ENCODE measurements at regions not wholly inside any gene's neighbourhood (a gene's known extent, or its start where the extent isn't known, plus 50 kb on each side); places are given as distances from the start of the nearest gene placed in this dataset.
"Not testable (repeated sequence)": the region's sequence is repeated elsewhere in the genome, so short reads cannot be mapped to it uniquely, and the experiment has no call there.

GRCh38 chrX:30144971-30145731, 70.2 kb upstream of the MAGEB2 start:
- no peaks in the 10 kb centered on the region for H3K27me3 Mint-ChIP-seq (ENCODE audit: low read depth in 2 of 2)
- Histone ChIP-seq H3K27me3 (ENCODE audit: control insufficient read depth, insufficient read depth, low read length) (no peaks in the 10 kb centered on the region), H3K36me3 (ENCODE audit: control insufficient read depth, insufficient read depth, low read length) (no peaks in the 10 kb centered on the region), H3K4me3 (ENCODE audit: low read length) (no peak overlapping the region), H3K9me3 (ENCODE audit: control insufficient read depth, insufficient read depth, low read length) (no peaks in the 10 kb centered on the region), H3K27ac (ENCODE audit: low read length) (no peak overlapping the region), H3K4me1 (ENCODE audit: control insufficient read depth, insufficient read depth, low read length) (no peaks in the 10 kb centered on the region)
- H3K27ac Mint-ChIP-seq = no peak overlapping the region
- DNase-seq = no peak
- H3K36me3 Mint-ChIP-seq = no peaks in the 10 kb centered on the region
- intact Hi-C loops (cut with micrococcal nuclease) = no loop called here
- peaks cover 0 to 3% of the 10 kb centered on the region in 2 donors for H3K9me3 Mint-ChIP-seq
- no peak overlapping the region for H3K4me3 Mint-ChIP-seq
- H3K4me1 Mint-ChIP-seq = no peaks in the 10 kb centered on the region
- TF ChIP-seq CTCF (IDR thresholded peaks at IDR 0.05) = no peak
- no peak for ATAC-seq
- 93% methylated on average over 4 of the region's 6 CpGs for WGBS (ENCODE audit: insufficient coverage)

- no peak overlapping the region for H3K4me3 Mint-ChIP-seq
- 92% methylated on average over 16 of the region's 16 CpGs for WGBS (ENCODE audit: insufficient coverage)
Observed at GRCh38 chrX:30147996-30148643, 67.2 kb upstream of the MAGEB2 start.

GRCh38 chrX:30149206-30149605, 66.2 kb upstream of the MAGEB2 start:
- H3K27ac ChIP-seq (ENCODE audit: low read length); intact Hi-C loops (cut with micrococcal nuclease); H3K9me3 Mint-ChIP-seq; ATAC-seq; H3K27me3 Mint-ChIP-seq (ENCODE audit: low read depth in 2 of 2); H3K4me3 Mint-ChIP-seq; H3K27me3 ChIP-seq (ENCODE audit: control insufficient read depth, insufficient read depth, low read length); H3K27ac Mint-ChIP-seq; H3K4me1 ChIP-seq (ENCODE audit: control insufficient read depth, insufficient read depth, low read length); H3K4me3 ChIP-seq (ENCODE audit: low read length); H3K9me3 ChIP-seq (ENCODE audit: control insufficient read depth, insufficient read depth, low read length); DNase-seq; H3K36me3 Mint-ChIP-seq; H3K36me3 ChIP-seq (ENCODE audit: control insufficient read depth, insufficient read depth, low read length); H3K4me1 Mint-ChIP-seq: not testable (repeated sequence)
- WGBS (ENCODE audit: insufficient coverage) = 26% methylated on average over 5 of the region's 6 CpGs

More at GRCh38 chrX:30147996-30148643, 67.2 kb upstream of the MAGEB2 start:
- H3K9me3 Mint-ChIP-seq = peaks cover 2 to 3% of the 10 kb centered on the region in 2 donors
- no peak overlapping the region for H3K27ac Mint-ChIP-seq
- Histone ChIP-seq H3K27ac (ENCODE audit: low read length) (no peak overlapping the region), H3K36me3 (ENCODE audit: control insufficient read depth, insufficient read depth, low read length) (no peaks in the 10 kb centered on the region), H3K9me3 (ENCODE audit: control insufficient read depth, insufficient read depth, low read length) (no peaks in the 10 kb centered on the region), H3K4me1 (ENCODE audit: control insufficient read depth, insufficient read depth, low read length) (no peaks in the 10 kb centered on the region), H3K27me3 (ENCODE audit: control insufficient read depth, insufficient read depth, low read length) (no peaks in the 10 kb centered on the region), H3K4me3 (ENCODE audit: low read length) (no peak overlapping the region)
- no peaks in the 10 kb centered on the region for H3K36me3 Mint-ChIP-seq
- no peaks in the 10 kb centered on the region for H3K27me3 Mint-ChIP-seq (ENCODE audit: low read depth in 2 of 2)
- no peak for TF ChIP-seq CTCF (IDR thresholded peaks at IDR 0.05)
- ATAC-seq (no peak), DNase-seq (no peak)
- H3K4me1 Mint-ChIP-seq = no peaks in the 10 kb centered on the region
- intact Hi-C loops (cut with micrococcal nuclease) = no loop called here

GRCh38 chrX:30150196-30150895, 65.0 kb upstream of the MAGEB2 start:
- WGBS (ENCODE audit: insufficient coverage) = 86% methylated on average over 5 of the region's 6 CpGs
- Histone ChIP-seq H3K27ac (ENCODE audit: low read length) (no peak overlapping the region), H3K4me1 (ENCODE audit: control insufficient read depth, insufficient read depth, low read length) (no peaks in the 10 kb centered on the region), H3K4me3 (ENCODE audit: low read length) (no peak overlapping the region), H3K27me3 (ENCODE audit: control insufficient read depth, insufficient read depth, low read length) (no peaks in the 10 kb centered on the region), H3K9me3 (ENCODE audit: control insufficient read depth, insufficient read depth, low read length) (no peaks in the 10 kb centered on the region), H3K36me3 (ENCODE audit: control insufficient read depth, insufficient read depth, low read length) (no peaks in the 10 kb centered on the region)
- H3K27ac Mint-ChIP-seq = no peak overlapping the region
- no peaks in the 10 kb centered on the region for H3K4me1 Mint-ChIP-seq
- peaks cover 3% of the 10 kb centered on the region in 2 donors for H3K9me3 Mint-ChIP-seq
- no peak for TF ChIP-seq CTCF (IDR thresholded peaks at IDR 0.05)
- intact Hi-C loops (cut with micrococcal nuclease) = no loop called here
- H3K36me3 Mint-ChIP-seq = no peaks in the 10 kb centered on the region
- H3K27me3 Mint-ChIP-seq (ENCODE audit: low read depth in 2 of 2) = no peaks in the 10 kb centered on the region
- H3K4me3 Mint-ChIP-seq = no peak overlapping the region
- ATAC-seq (no peak), DNase-seq (no peak)
